Astrocyte (in vitro differentiated cells and primary cell): ENCODE measurements at regions not wholly inside any gene's neighbourhood (a gene's known extent, or its start where the extent isn't known, plus 50 kb on each side); places are given as distances from the start of the nearest gene placed in this dataset.

ENCODE experiments used
- DNase-seq: peaks from one replicate; pipeline ENCODE4 v3.0.0-alpha.2; 2010; ENCODE audit warnings: low read depth
- FAIRE-seq: peaks from 2 replicates; lab custom pipeline; 2011; peaks lifted over from hg19 to GRCh38; lab: Jason Lieb, UNC
- H2AFZ ChIP-seq: 2 replicates; pipeline ENCODE4 v1.6.0; 2012; ENCODE audit warnings: low read depth, low read length, inconsistent platforms
- H3K27ac ChIP-seq: 2 replicates; pipeline ENCODE4 v1.5.1; 2011; ENCODE audit warnings: low read depth, low read length, inconsistent platforms
- H3K27me3 ChIP-seq: 2 replicates; pipeline ENCODE4 v1.6.0; 2011; ENCODE audit warnings: low read length, inconsistent platforms; ENCODE audit not compliant: insufficient read depth
- H3K36me3 ChIP-seq: 2 replicates; pipeline ENCODE4 v1.5.1; 2011; ENCODE audit warnings: low read length, inconsistent platforms; ENCODE audit not compliant: insufficient read depth
- H3K4me1 ChIP-seq: 2 replicates; pipeline ENCODE4 v1.5.1; 2011; ENCODE audit warnings: low read length, inconsistent platforms; ENCODE audit not compliant: insufficient read depth
- H3K4me2 ChIP-seq: 2 replicates; pipeline ENCODE4 v1.6.0; 2012; ENCODE audit warnings: low read length, inconsistent platforms
- H3K4me3 ChIP-seq: 2 replicates; pipeline ENCODE4 v1.5.1; 2011; ENCODE audit warnings: low read depth, mild to moderate bottlenecking, low read length, inconsistent platforms; ENCODE audit not compliant: insufficient read depth
- H3K79me2 ChIP-seq: 2 replicates; pipeline ENCODE4 v1.6.0; 2012; ENCODE audit warnings: mild to moderate bottlenecking, low read length, inconsistent platforms; ENCODE audit not compliant: insufficient read depth
- H3K9ac ChIP-seq: 2 replicates; pipeline ENCODE4 v1.6.0; 2012; ENCODE audit warnings: mild to moderate bottlenecking, low read length, inconsistent platforms
- H3K9me3 ChIP-seq: 2 replicates; pipeline ENCODE4 v1.5.1; 2012; ENCODE audit warnings: low read depth, mild to moderate bottlenecking, low read length, inconsistent platforms; ENCODE audit not compliant: insufficient read depth
- H4K20me1 ChIP-seq: 2 replicates; pipeline ENCODE4 v1.6.0; 2012; ENCODE audit warnings: low read length, inconsistent platforms; ENCODE audit not compliant: insufficient read depth
- H3K27ac Mint-ChIP-seq: one replicate; pipeline ENCODE4 v1.8.0; 2021; ENCODE audit warnings: mild to moderate bottlenecking, mixed read lengths; ENCODE audit not compliant: unreplicated experiment
- H3K27me3 Mint-ChIP-seq: one replicate; pipeline ENCODE4 v1.8.0; 2021; ENCODE audit warnings: low read depth, mixed read lengths; ENCODE audit not compliant: unreplicated experiment
- H3K36me3 Mint-ChIP-seq: one replicate; pipeline ENCODE4 v1.8.0; 2021; ENCODE audit warnings: low read depth, mixed read lengths; ENCODE audit not compliant: unreplicated experiment
- H3K4me1 Mint-ChIP-seq: one replicate; pipeline ENCODE4 v1.8.0; 2021; ENCODE audit warnings: low read depth, mixed read lengths; ENCODE audit not compliant: unreplicated experiment
- H3K4me3 Mint-ChIP-seq: one replicate; pipeline ENCODE4 v1.8.0; 2021; ENCODE audit warnings: mild to moderate bottlenecking, moderate library complexity, mixed read lengths; ENCODE audit not compliant: unreplicated experiment
- H3K9me3 Mint-ChIP-seq: one replicate; pipeline ENCODE4 v1.8.0; 2021; ENCODE audit warnings: mild to moderate bottlenecking, mixed read lengths; ENCODE audit not compliant: unreplicated experiment
- EZH2 ChIP-seq: IDR thresholded peaks from 2 replicates; pipeline ENCODE4 v1.6.1; 2012; ENCODE audit warnings: mild to moderate bottlenecking, low read length, inconsistent platforms; ENCODE audit not compliant: insufficient read depth
- TF ChIP-seq, protein P1 (sequence below): IDR thresholded peaks from 2 replicates; pipeline ENCODE4 v1.5.1; 2011; ENCODE audit warnings: low read depth, mild to moderate bottlenecking, inconsistent platforms, low read length, moderate library complexity; ENCODE audit not compliant: insufficient read depth

DNA sequence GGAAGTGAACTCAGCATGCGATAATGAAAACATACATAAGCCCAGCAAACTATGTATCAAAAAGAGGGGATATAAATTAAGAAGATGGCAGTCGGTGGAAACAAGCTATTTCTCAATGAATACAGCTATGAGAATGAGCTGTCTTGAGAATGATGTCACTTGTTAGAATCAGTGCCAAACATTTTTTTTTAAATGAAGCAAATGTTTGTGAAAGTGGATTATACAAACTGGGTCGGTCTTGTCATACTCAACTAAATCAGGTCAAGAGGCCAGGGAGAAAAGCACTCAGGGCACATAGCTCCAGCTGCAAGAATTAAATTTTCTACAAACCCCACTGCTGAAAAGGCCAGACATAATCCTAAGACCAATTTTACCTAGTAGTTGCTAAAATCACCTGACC lies 1048.4 kb downstream of the SLITRK1 start:
- Histone ChIP-seq H3K4me1 (no peaks in the 10 kb centered on the region), H3K27ac (no peak overlapping the region), H3K9ac (no peak overlapping the region), H3K79me2 (no peaks in the 10 kb centered on the region), H4K20me1 (no peaks in the 10 kb centered on the region), H3K36me3 (no peaks in the 10 kb centered on the region), H3K4me3 (no peak overlapping the region), H3K27me3 (no peaks in the 10 kb centered on the region), H3K4me2 (no peak overlapping the region), H3K9me3 (no peaks in the 10 kb centered on the region), H2AFZ (no peak overlapping the region)
- Mint-ChIP-seq H3K9me3 (peaks cover 3% of the 10 kb centered on the region), H3K4me3 (no peak overlapping the region), H3K36me3 (no peaks in the 10 kb centered on the region), H3K27ac (no peak overlapping the region), H3K4me1 (no peaks in the 10 kb centered on the region), H3K27me3 (no peaks in the 10 kb centered on the region)
- no peak for DNase-seq
- FAIRE-seq = no peak
- TF ChIP-seq EZH2 = no peak
- TF ChIP-seq, protein P1, sequence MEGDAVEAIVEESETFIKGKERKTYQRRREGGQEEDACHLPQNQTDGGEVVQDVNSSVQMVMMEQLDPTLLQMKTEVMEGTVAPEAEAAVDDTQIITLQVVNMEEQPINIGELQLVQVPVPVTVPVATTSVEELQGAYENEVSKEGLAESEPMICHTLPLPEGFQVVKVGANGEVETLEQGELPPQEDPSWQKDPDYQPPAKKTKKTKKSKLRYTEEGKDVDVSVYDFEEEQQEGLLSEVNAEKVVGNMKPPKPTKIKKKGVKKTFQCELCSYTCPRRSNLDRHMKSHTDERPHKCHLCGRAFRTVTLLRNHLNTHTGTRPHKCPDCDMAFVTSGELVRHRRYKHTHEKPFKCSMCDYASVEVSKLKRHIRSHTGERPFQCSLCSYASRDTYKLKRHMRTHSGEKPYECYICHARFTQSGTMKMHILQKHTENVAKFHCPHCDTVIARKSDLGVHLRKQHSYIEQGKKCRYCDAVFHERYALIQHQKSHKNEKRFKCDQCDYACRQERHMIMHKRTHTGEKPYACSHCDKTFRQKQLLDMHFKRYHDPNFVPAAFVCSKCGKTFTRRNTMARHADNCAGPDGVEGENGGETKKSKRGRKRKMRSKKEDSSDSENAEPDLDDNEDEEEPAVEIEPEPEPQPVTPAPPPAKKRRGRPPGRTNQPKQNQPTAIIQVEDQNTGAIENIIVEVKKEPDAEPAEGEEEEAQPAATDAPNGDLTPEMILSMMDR = no peak

DNA sequence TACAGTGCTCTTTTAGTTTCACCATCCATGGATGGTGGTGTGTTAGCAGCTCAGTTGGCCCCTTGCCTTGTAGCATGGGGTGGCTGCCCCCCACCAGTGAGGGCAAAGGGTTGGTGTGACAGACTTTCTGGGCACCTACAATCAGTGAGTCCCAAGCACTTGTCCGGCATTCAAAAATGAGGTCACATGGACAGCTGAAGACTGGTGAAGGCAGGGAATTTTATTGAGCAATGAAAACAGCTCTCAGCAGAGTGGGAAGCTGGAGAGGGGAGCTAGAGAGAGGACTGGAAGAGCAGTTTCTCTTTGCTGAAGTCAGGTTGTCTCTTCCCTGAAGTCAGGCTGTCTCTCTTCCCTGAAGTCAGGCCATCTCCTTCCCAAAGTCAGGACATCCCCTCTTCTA lies 1053.2 kb downstream of the SLITRK1 start:
- Mint-ChIP-seq H3K4me3 (no peak overlapping the region), H3K36me3 (no peaks in the 10 kb centered on the region), H3K9me3 (peaks cover 3% of the 10 kb centered on the region), H3K27ac (no peak overlapping the region), H3K4me1 (no peaks in the 10 kb centered on the region), H3K27me3 (no peaks in the 10 kb centered on the region)
- no peak overlapping the region for H3K9ac ChIP-seq
- no peak overlapping the region for H2AFZ ChIP-seq
- no peaks in the 10 kb centered on the region for H3K79me2 ChIP-seq
- no peaks in the 10 kb centered on the region for H3K36me3 ChIP-seq
- H3K27ac ChIP-seq = no peak overlapping the region
- H3K27me3 ChIP-seq = no peaks in the 10 kb centered on the region
- TF ChIP-seq EZH2 = no peak
- TF ChIP-seq, protein P1 = no peak
- DNase-seq = no peak
- H3K4me1 ChIP-seq = no peaks in the 10 kb centered on the region
- H3K9me3 ChIP-seq = no peaks in the 10 kb centered on the region
- no peak for FAIRE-seq
- H4K20me1 ChIP-seq = no peaks in the 10 kb centered on the region
- no peak overlapping the region for H3K4me3 ChIP-seq
- no peak overlapping the region for H3K4me2 ChIP-seq

DNA sequence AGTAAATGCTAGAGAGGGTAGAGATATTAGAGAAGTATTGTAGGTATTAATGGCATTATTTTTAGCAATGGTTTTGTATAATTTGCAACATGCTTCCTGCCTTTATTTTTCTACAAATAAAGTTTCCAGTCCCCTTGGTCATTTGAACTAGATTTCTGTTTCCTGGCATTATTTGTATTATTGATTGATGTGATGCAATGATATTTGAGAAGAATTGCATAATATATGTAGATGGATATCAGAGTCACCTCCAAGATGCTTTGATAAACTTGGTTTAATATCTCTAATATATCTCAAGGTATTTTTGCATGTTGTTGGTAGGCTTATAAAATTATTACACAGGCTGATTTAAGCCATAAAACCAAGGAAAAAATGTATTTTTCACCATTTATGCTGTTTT lies 1054.5 kb downstream of the SLITRK1 start:
- Histone ChIP-seq H3K36me3 (no peaks in the 10 kb centered on the region), H3K4me1 (no peaks in the 10 kb centered on the region), H3K27ac (no peak overlapping the region), H2AFZ (no peak overlapping the region), H3K4me3 (no peak overlapping the region), H3K4me2 (no peak overlapping the region), H4K20me1 (no peaks in the 10 kb centered on the region), H3K9me3 (no peaks in the 10 kb centered on the region), H3K9ac (no peak overlapping the region), H3K27me3 (no peaks in the 10 kb centered on the region), H3K79me2 (no peaks in the 10 kb centered on the region)
- no peak overlapping the region for H3K4me3 Mint-ChIP-seq
- DNase-seq = no peak
- H3K36me3 Mint-ChIP-seq = no peaks in the 10 kb centered on the region
- no peak for FAIRE-seq
- H3K9me3 Mint-ChIP-seq = peaks cover 3% of the 10 kb centered on the region
- no peaks in the 10 kb centered on the region for H3K27me3 Mint-ChIP-seq
- no peak overlapping the region for H3K27ac Mint-ChIP-seq
- TF ChIP-seq, protein P1 = no peak
- no peak for TF ChIP-seq EZH2
- H3K4me1 Mint-ChIP-seq = no peaks in the 10 kb centered on the region
